COLO829 (cell line): ENCODE measurements at regions not wholly inside any gene's neighbourhood (a gene's known extent, or its start where the extent isn't known, plus 50 kb on each side); places are given as distances from the start of the nearest gene placed in this dataset.
"Not testable (repeated sequence)": the region's sequence is repeated elsewhere in the genome, so short reads cannot be mapped to it uniquely, and the experiment has no call there.

Experiments used
- DNase-seq: peaks from one replicate; pipeline ENCODE4 v3.0.0; 2012; ENCODE audit warnings: low spot score

GRCh38 chr14:41071351-41071750 is 535.3 kb upstream of the LRFN5 start:
- DNase-seq, result no peak

- peak; percentile 1 for DNase-seq
Measured at GRCh38 chr14:41062826-41063225, 543.9 kb upstream of the LRFN5 start.

- DNase-seq, result no peak
Measured at GRCh38 chr14:41055589-41055988, 551.1 kb upstream of the LRFN5 start.

- DNase-seq, result no peak
Measured at GRCh38 chr14:41051801-41052200, 554.9 kb upstream of the LRFN5 start.

- DNase-seq, result no peak
Measured at GRCh38 chr14:41047763-41048162, 558.9 kb upstream of the LRFN5 start.

GRCh38 chr14:41037388-41037787 is 569.3 kb upstream of the LRFN5 start:
- DNase-seq, result no peak

- no peak for DNase-seq
Measured at GRCh38 chr14:41034969-41035368, 571.7 kb upstream of the LRFN5 start.

- no peak for DNase-seq
Measured at GRCh38 chr14:41022932-41023331, 583.7 kb upstream of the LRFN5 start.

GRCh38 chr14:41016213-41016612 is 590.5 kb upstream of the LRFN5 start:
- DNase-seq, result no peak

GRCh38 chr14:41000350-41000749 is 606.3 kb upstream of the LRFN5 start:
- DNase-seq, result peak; percentile 81

- no peak for DNase-seq
Measured at GRCh38 chr14:40989260-40989659, 617.4 kb upstream of the LRFN5 start.

- no peak for DNase-seq
Measured at GRCh38 chr14:40987481-40987880, 619.2 kb upstream of the LRFN5 start.

GRCh38 chr14:40986655-40987054 is 620.0 kb upstream of the LRFN5 start:
- no peak for DNase-seq

GRCh38 chr14:40985584-40985983 is 621.1 kb upstream of the LRFN5 start:
- no peak for DNase-seq

GRCh38 chr14:40983604-40984003 is 623.1 kb upstream of the LRFN5 start:
- DNase-seq, result no peak

GRCh38 chr14:40981247-40981646 is 625.4 kb upstream of the LRFN5 start:
- DNase-seq, result no peak

GRCh38 chr14:40960257-40960656 is 646.4 kb upstream of the LRFN5 start:
- DNase-seq, result not testable (repeated sequence)

- DNase-seq, result peak; percentile 1
Measured at GRCh38 chr14:40955131-40955505, 651.6 kb upstream of the LRFN5 start.

- not testable (repeated sequence) for DNase-seq
Measured at GRCh38 chr14:40954448-40955130, 652.1 kb upstream of the LRFN5 start.

- no peak for DNase-seq
Measured at GRCh38 chr14:40944521-40944920, 662.2 kb upstream of the LRFN5 start.

- DNase-seq, result no peak
Measured at GRCh38 chr14:40936861-40937260, 669.8 kb upstream of the LRFN5 start.

GRCh38 chr14:40920380-40920779 is 686.3 kb upstream of the LRFN5 start:
- no peak for DNase-seq

- no peak for DNase-seq
Measured at GRCh38 chr14:40911141-40911540, 695.5 kb upstream of the LRFN5 start.

- DNase-seq, result no peak
Measured at GRCh38 chr14:40909906-40910305, 696.8 kb upstream of the LRFN5 start.

GRCh38 chr14:40903709-40904108 is 703.0 kb upstream of the LRFN5 start:
- no peak for DNase-seq
